ENCODE measurements at regions not wholly inside any gene's neighbourhood (a gene's known extent, or its start where the extent isn't known, plus 50 kb on each side); places are given as distances from the start of the nearest gene placed in this dataset.

- BruUV-seq (replicated peaks) = no TSS peak
- no peak overlapping the region for H3K27ac ChIP-seq (ENCODE audit: low read length)
- CTCF ChIA-PET = no interaction called here
- ATAC-seq = no peak
- no peaks in the 10 kb centered on the region for H3K4me1 ChIP-seq (ENCODE audit: control insufficient read depth, insufficient read depth, low read length)
- TF ChIP-seq SIN3A (IDR thresholded peaks at IDR 0.05; ENCODE audit: borderline replicate concordance, insufficient read depth, low read depth, low read length) (no peak), POLR2AphosphoS5 (IDR thresholded peaks at IDR 0.05; ENCODE audit: low read depth, low read length) (no peak), CTCF (IDR thresholded peaks at IDR 0.05) (no peak), TCF7L2 (IDR thresholded peaks at IDR 0.05; ENCODE audit: low read depth, low read length) (no peak), REST (IDR thresholded peaks at IDR 0.05; ENCODE audit: insufficient read depth in 1 of 2, low read depth in 2 of 2, low read length in 1 of 2) (no peak)
- no peaks in the 10 kb centered on the region for H3K36me3 ChIP-seq (ENCODE audit: control insufficient read depth, insufficient read depth, low read length)
- intact Hi-C loops (cut with micrococcal nuclease; ENCODE audit: unreplicated experiment) = no loop called here
- POLR2A ChIA-PET = no interaction called here
- H3K9me3 ChIP-seq (ENCODE audit: control insufficient read depth, insufficient read depth, low read depth, low read length) = no peaks in the 10 kb centered on the region
- peaks cover 9% of the 10 kb centered on the region for H3K27me3 ChIP-seq (ENCODE audit: control insufficient read depth, insufficient read depth, low read length)
- in situ Hi-C loops (cut with HindIII; ENCODE audit: low pct_unique_long_range_greater_than_20kb, low sequenced_read_pairs) = no loop called here
- DNase-seq (ENCODE audit: low read depth, low spot score) = no peak
- no peak overlapping the region for H3K4me3 ChIP-seq (ENCODE audit: low read depth in 2 of 2, low read length in 2 of 2)
Measured at GRCh38 chr16:73543970-73544599, 496.2 kb upstream of the ZFHX3 start.

GRCh38 chr16:73543331-73543969 is 495.5 kb upstream of the ZFHX3 start:
- TF ChIP-seq REST (IDR thresholded peaks at IDR 0.05; ENCODE audit: insufficient read depth in 1 of 2, low read depth in 2 of 2, low read length in 1 of 2) = no peak
- no peak for TF ChIP-seq CTCF (IDR thresholded peaks at IDR 0.05)
- TF ChIP-seq POLR2AphosphoS5 (IDR thresholded peaks at IDR 0.05; ENCODE audit: low read depth, low read length) = no peak
- TF ChIP-seq SIN3A (IDR thresholded peaks at IDR 0.05; ENCODE audit: borderline replicate concordance, insufficient read depth, low read depth, low read length) = no peak
- intact Hi-C loops (cut with micrococcal nuclease; ENCODE audit: unreplicated experiment) (no loop called here), in situ Hi-C loops (cut with HindIII; ENCODE audit: low pct_unique_long_range_greater_than_20kb, low sequenced_read_pairs) (no loop called here)
- Histone ChIP-seq H3K9me3 (ENCODE audit: control insufficient read depth, insufficient read depth, low read depth, low read length) (no peaks in the 10 kb centered on the region), H3K4me3 (ENCODE audit: low read depth in 2 of 2, low read length in 2 of 2) (no peak overlapping the region), H3K36me3 (ENCODE audit: control insufficient read depth, insufficient read depth, low read length) (no peaks in the 10 kb centered on the region), H3K27me3 (ENCODE audit: control insufficient read depth, insufficient read depth, low read length) (peaks cover 7% of the 10 kb centered on the region), H3K27ac (ENCODE audit: low read length) (no peak overlapping the region), H3K4me1 (ENCODE audit: control insufficient read depth, insufficient read depth, low read length) (no peaks in the 10 kb centered on the region)
- ATAC-seq (no peak), DNase-seq (ENCODE audit: low read depth, low spot score) (no peak)
- BruUV-seq (replicated peaks) = no TSS peak
- ChIA-PET CTCF (interaction anchor here (0.6 kb wide), 1 partner anchor 369 kb away, joined by 3 read pairs; no protein-coding TSS in a partner anchor), POLR2A (no interaction called here)

All from Panc1 (cell line).